ENCODE measurements at regions not wholly inside any gene's neighbourhood (a gene's known extent, or its start where the extent isn't known, plus 50 kb on each side); places are given as distances from the start of the nearest gene placed in this dataset.

GRCh38 chr1:14479865-14480264 lies 118.6 kb upstream of the KAZN start (continued):
- TF ChIP-seq CTCF (IDR thresholded peaks at IDR 0.05) (no peak), RELA (CRISPR knock-in tag; IDR thresholded peaks at IDR 0.05; ENCODE audit: borderline replicate concordance) (no peak), SOX15 (CRISPR knock-in tag; IDR thresholded peaks at IDR 0.05) (no peak), ESRRA (CRISPR knock-in tag; IDR thresholded peaks at IDR 0.05; ENCODE audit: borderline replicate concordance) (no peak), GTF2I (CRISPR knock-in tag; conservative IDR thresholded peaks at IDR 0.05) (no peak), ZMAT4 (CRISPR knock-in tag; IDR thresholded peaks at IDR 0.05) (no peak), FOXK1 (CRISPR knock-in tag; IDR thresholded peaks at IDR 0.05) (no peak), ERG (CRISPR knock-in tag; IDR thresholded peaks at IDR 0.05) (no peak), IRF1 (CRISPR knock-in tag; IDR thresholded peaks at IDR 0.05) (no peak)

GRCh38 chr1:14482784-14483450 lies 115.6 kb upstream of the KAZN start:
- CTCF ChIA-PET: no interaction called here
- no peak for TF ChIP-seq ZNF317 (CRISPR knock-in tag; IDR thresholded peaks at IDR 0.05; ENCODE audit: borderline replicate concordance, low read depth)
- TF ChIP-seq CDX4 (CRISPR knock-in tag; IDR thresholded peaks at IDR 0.05; ENCODE audit: borderline replicate concordance): no peak
- no peak for TF ChIP-seq MXD4 (CRISPR knock-in tag; IDR thresholded peaks at IDR 0.05; ENCODE audit: borderline replicate concordance)
- TF ChIP-seq ZNF532 (CRISPR knock-in tag; IDR thresholded peaks at IDR 0.05; ENCODE audit: borderline replicate concordance): no peak
- TF ChIP-seq HMGA2 (CRISPR knock-in tag; IDR thresholded peaks at IDR 0.05): no peak
- no peak for TF ChIP-seq PRDM15 (CRISPR knock-in tag; IDR thresholded peaks at IDR 0.05)
- no peak for TF ChIP-seq KAT7 (CRISPR knock-in tag; IDR thresholded peaks at IDR 0.05; ENCODE audit: borderline replicate concordance)
- no peak for TF ChIP-seq ATF3 (CRISPR knock-in tag; conservative IDR thresholded peaks at IDR 0.05)
- TF ChIP-seq ZNF138 (CRISPR knock-in tag; conservative IDR thresholded peaks at IDR 0.05): no peak
- TF ChIP-seq ZNF512 (CRISPR knock-in tag; IDR thresholded peaks at IDR 0.05; ENCODE audit: borderline replicate concordance): no peak
- TF ChIP-seq SOX15 (CRISPR knock-in tag; IDR thresholded peaks at IDR 0.05): no peak
- TF ChIP-seq CBFB (CRISPR knock-in tag; IDR thresholded peaks at IDR 0.05; ENCODE audit: low read depth): no peak

More at GRCh38 chr1:14482784-14483450, 115.6 kb upstream of the KAZN start:
- no peak for DNase-seq (ENCODE audit: low spot score)
- Mint-ChIP-seq H3K27ac (no peak overlapping the region), H3K36me3 (no peaks in the 10 kb centered on the region), H3K27me3 (ENCODE audit: low read depth) (peaks cover 4% of the 10 kb centered on the region), H3K9me3 (peaks cover 9% of the 10 kb centered on the region), H3K4me3 (no peak overlapping the region), H3K4me1 (peaks cover 4% of the 10 kb centered on the region)
- POLR2A ChIA-PET: no interaction called here
- ATAC-seq: no peak
